Thyroid gland (tissue), 4 donors: ENCODE measurements at regions not wholly inside any gene's neighbourhood (a gene's known extent, or its start where the extent isn't known, plus 50 kb on each side); places are given as distances from the start of the nearest gene placed in this dataset.

ENCODE experiments used
- DNase-seq, 2 donors: peaks; one replicate each; pipeline ENCODE4 v3.0.0-alpha.2; 2019
- H3K27ac ChIP-seq, 3 donors: fragments of 200-600 bp; sonication (generic); 1 replicate in 2 of 3; 2 replicates in 1 of 3; pipeline ENCODE4 v1.5.1; 2016 to 2019; ENCODE audit warnings: mild to moderate bottlenecking in 1 of 3, moderate library complexity in 1 of 3
- H3K27me3 ChIP-seq: fragments of 200-600 bp; sonication (generic); one replicate; pipeline ENCODE4 v1.5.1; 2019
- H3K36me3 ChIP-seq, 2 donors: fragments of 200-600 bp; sonication (generic); one replicate each; pipeline ENCODE4 v1.5.1; 2016 to 2019
- H3K4me1 ChIP-seq, 2 donors: fragments of 200-600 bp; sonication (generic); one replicate each; pipeline ENCODE4 v1.5.1; 2017 to 2019
- H3K4me3 ChIP-seq, 3 donors: fragments of 200-600 bp; sonication (generic); replicated peaks in 1 of 3; 1 replicate in 2 of 3; 2 replicates in 1 of 3; pipeline ENCODE4 v1.5.1; 2016; ENCODE audit warnings: mild to moderate bottlenecking in 1 of 3
- H3K9me3 ChIP-seq: fragments of 200-600 bp; sonication (generic); one replicate; pipeline ENCODE4 v1.5.1; 2017
- CTCF ChIP-seq, 6 experiments: fragments of 200-600 bp in 3 of 6; fragments of 450-650 bp in 3 of 6; sonication (generic) in 3 of 6; IDR thresholded peaks; one replicate each; pipeline ENCODE4 v1.5.1; 2016 to 2019; ENCODE audit warnings: antibody characterized with exemption in 6 of 6, mild to moderate bottlenecking in 2 of 6, inconsistent platforms in 1 of 6, moderate library complexity in 1 of 6
- POLR2A ChIP-seq, 2 donors: fragments of 450-650 bp; IDR thresholded peaks; one replicate each; pipeline ENCODE4 v1.6.1; 2017; ENCODE audit warnings: antibody characterized with exemption in 2 of 2, mild to moderate bottlenecking in 2 of 2, moderate library complexity in 1 of 2
- WGBS, 2 donors: methylation state at CpG; one replicate each; pipeline ENCODE4 v1.1.5; 2017; 5-methylcytosine and 5-hydroxymethylcytosine counted together
- intact Hi-C: fragments of 100-400 bp; cut with DNase I; formaldehyde crosslinking; loops from one replicate; pipeline ENCODE4 v1.15.1; 2023

GRCh38 chr15:96038131-96038530 is 292.4 kb upstream of the NR2F2 start:
- DNase-seq, result no peak
- no peaks in the 10 kb centered on the region for H3K4me1 ChIP-seq
- H3K4me3 ChIP-seq, result no peak overlapping the region
- intact Hi-C loops, result no loop called here
- H3K36me3 ChIP-seq, result no peaks in the 10 kb centered on the region
- 48 to 83% methylated on average over 1 of the region's 1 CpG for WGBS, 2 donors
- H3K27ac ChIP-seq, result no peak overlapping the region
- TF ChIP-seq POLR2A (IDR thresholded peaks at IDR 0.05) (no peak), CTCF (IDR thresholded peaks at IDR 0.05) (no peak)
- no peaks in the 10 kb centered on the region for H3K9me3 ChIP-seq
- no peaks in the 10 kb centered on the region for H3K27me3 ChIP-seq

- Histone ChIP-seq H3K4me3 (no peak overlapping the region), H3K27ac (no peak overlapping the region), H3K27me3 (no peaks in the 10 kb centered on the region), H3K4me1 (no peaks in the 10 kb centered on the region), H3K36me3 (no peaks in the 10 kb centered on the region), H3K9me3 (no peaks in the 10 kb centered on the region)
- intact Hi-C loops, result no loop called here
- WGBS, 2 donors, result 74 to 79% methylated on average over 5 of the region's 5 CpGs
- TF ChIP-seq CTCF (IDR thresholded peaks at IDR 0.05), result no peak
- no peak for TF ChIP-seq POLR2A (IDR thresholded peaks at IDR 0.05)
- no peak for DNase-seq
Observed at GRCh38 chr15:96038650-96039049, 291.9 kb upstream of the NR2F2 start.

- intact Hi-C loops, result no loop called here
- WGBS, 2 donors, result 78 to 79% methylated on average over 3 of the region's 3 CpGs
Observed at GRCh38 chr15:96041982-96042733, 288.3 kb upstream of the NR2F2 start.

GRCh38 chr15:96042734-96043224 is 287.7 kb upstream of the NR2F2 start:
- WGBS, 2 donors, result 75 to 77% methylated on average over 8 of the region's 8 CpGs
- intact Hi-C loops, result no loop called here
- no peak overlapping the region for H3K27ac ChIP-seq
- H3K9me3 ChIP-seq, result no peaks in the 10 kb centered on the region
- H3K27me3 ChIP-seq, result no peaks in the 10 kb centered on the region
- no peak overlapping the region for H3K4me3 ChIP-seq
- TF ChIP-seq CTCF (IDR thresholded peaks at IDR 0.05) (no peak), POLR2A (IDR thresholded peaks at IDR 0.05) (no peak)
- DNase-seq, result no peak
- H3K36me3 ChIP-seq, result no peaks in the 10 kb centered on the region
- no peaks in the 10 kb centered on the region for H3K4me1 ChIP-seq

More at GRCh38 chr15:96041982-96042733, 288.3 kb upstream of the NR2F2 start:
- no peaks in the 10 kb centered on the region for H3K4me1 ChIP-seq
- H3K4me3 ChIP-seq, result no peak overlapping the region
- no peak overlapping the region for H3K27ac ChIP-seq
- H3K36me3 ChIP-seq, result no peaks in the 10 kb centered on the region
- H3K9me3 ChIP-seq, result no peaks in the 10 kb centered on the region
- H3K27me3 ChIP-seq, result no peaks in the 10 kb centered on the region
- DNase-seq, result no peak
- TF ChIP-seq CTCF (IDR thresholded peaks at IDR 0.05) (no peak), POLR2A (IDR thresholded peaks at IDR 0.05) (no peak)

- TF ChIP-seq POLR2A (IDR thresholded peaks at IDR 0.05) (no peak), CTCF (IDR thresholded peaks at IDR 0.05) (no peak)
- H3K27me3 ChIP-seq, result no peaks in the 10 kb centered on the region
- intact Hi-C loops, result no loop called here
- DNase-seq, result no peak
- 77 to 81% methylated on average over 7 of the region's 7 CpGs for WGBS, 2 donors
- H3K36me3 ChIP-seq, result no peaks in the 10 kb centered on the region
- no peak overlapping the region for H3K4me3 ChIP-seq
- no peaks in the 10 kb centered on the region for H3K4me1 ChIP-seq
- H3K27ac ChIP-seq, result no peak overlapping the region
- H3K9me3 ChIP-seq, result no peaks in the 10 kb centered on the region
Observed at GRCh38 chr15:96043591-96044171, 286.8 kb upstream of the NR2F2 start.
